GM12892 (cell line): ENCODE measurements at regions not wholly inside any gene's neighbourhood (a gene's known extent, or its start where the extent isn't known, plus 50 kb on each side); places are given as distances from the start of the nearest gene placed in this dataset.

ENCODE experiments used
- POLR2A ChIP-seq: IDR thresholded peaks from 2 replicates; pipeline ENCODE4 v1.6.1; 2011; ENCODE audit warnings: low read depth, low read length, control low read depth
- TAF1 ChIP-seq: IDR thresholded peaks from 2 replicates; pipeline ENCODE4 v1.6.1; 2011; ENCODE audit warnings: low read depth, mild to moderate bottlenecking, control low read depth, low read length, borderline replicate concordance

GRCh38 chr2:19643117-19643518, 258.7 kb downstream of the TTC32 start:
- TF ChIP-seq TAF1 (no peak), POLR2A (no peak)
